Uterus (tissue), 2 donors: ENCODE measurements at regions not wholly inside any gene's neighbourhood (a gene's known extent, or its start where the extent isn't known, plus 50 kb on each side); places are given as distances from the start of the nearest gene placed in this dataset.

Source experiments
- CTCF ChIP-seq, 4 experiments: fragments of 200-600 bp in 2 of 4; fragments of 450-650 bp in 2 of 4; sonication (generic) in 2 of 4; IDR thresholded peaks; one replicate each; pipeline ENCODE4 v1.5.1; 2016 to 2019; ENCODE audit warnings: antibody characterized with exemption in 4 of 4, mild to moderate bottlenecking in 2 of 4, moderate library complexity in 1 of 4
- POLR2A ChIP-seq, 2 donors: fragments of 450-650 bp; IDR thresholded peaks; one replicate each; pipeline ENCODE4 v1.6.1; 2016; ENCODE audit warnings: antibody characterized with exemption in 2 of 2, mild to moderate bottlenecking in 1 of 2, moderate library complexity in 1 of 2

GRCh38 chrX:137749246-137749645 lies 183.3 kb downstream of the ZIC3 start:
- TF ChIP-seq CTCF (IDR thresholded peaks at IDR 0.05) (no peak), POLR2A (IDR thresholded peaks at IDR 0.05) (no peak)
